Esophagus squamous epithelium (tissue), 5 donors: ENCODE measurements at regions not wholly inside any gene's neighbourhood (a gene's known extent, or its start where the extent isn't known, plus 50 kb on each side); places are given as distances from the start of the nearest gene placed in this dataset.
"Not testable (repeated sequence)": the region's sequence is repeated elsewhere in the genome, so short reads cannot be mapped to it uniquely, and the experiment has no call there.

ENCODE experiments used
- DNase-seq: peaks from one replicate; lab custom pipeline; 2025; lab: John Stamatoyannopoulos, UW
- H3K27ac ChIP-seq, 4 donors: fragments of 200-600 bp; sonication (generic); one replicate each; pipeline ENCODE4 v1.5.1; 2016 to 2019; ENCODE audit warnings: mild to moderate bottlenecking in 1 of 4
- H3K27me3 ChIP-seq, 4 donors: fragments of 200-600 bp; sonication (generic); 1 replicate in 3 of 4; 2 replicates in 1 of 4; pipeline versions ENCODE4 v1.5.1 to v1.6.0; 2017 to 2021; ENCODE audit warnings: antibody characterized with exemption in 1 of 4
- H3K36me3 ChIP-seq, 3 donors: fragments of 200-600 bp; sonication (generic); one replicate each; pipeline ENCODE4 v1.5.1; 2016 to 2019
- H3K4me1 ChIP-seq, 3 donors: fragments of 200-600 bp; sonication (generic); one replicate each; pipeline ENCODE4 v1.5.1; 2017 to 2019
- H3K4me3 ChIP-seq, 4 donors: fragments of 200-600 bp; sonication (generic); 1 replicate in 3 of 4; 2 replicates in 1 of 4; pipeline ENCODE4 v1.5.1; 2016 to 2019; ENCODE audit warnings: mild to moderate bottlenecking in 2 of 4, moderate library complexity in 1 of 4
- H3K9me3 ChIP-seq, 3 donors: fragments of 200-600 bp; sonication (generic); one replicate each; pipeline ENCODE4 v1.5.1; 2016 to 2019
- CTCF ChIP-seq, 6 experiments: fragments of 450-650 bp in 4 of 6; fragments of 200-600 bp in 2 of 6; sonication (generic) in 2 of 6; IDR thresholded peaks; one replicate each; pipeline ENCODE4 v1.5.1; 2016 to 2019; ENCODE audit warnings: antibody characterized with exemption in 6 of 6, mild to moderate bottlenecking in 4 of 6, moderate library complexity in 4 of 6
- POLR2A ChIP-seq, 4 donors: fragments of 450-650 bp; IDR thresholded peaks; one replicate each; pipeline ENCODE4 v1.6.1; 2017; ENCODE audit warnings: antibody characterized with exemption in 4 of 4, mild to moderate bottlenecking in 4 of 4, moderate library complexity in 3 of 4
- WGBS, 2 donors: methylation state at CpG; one replicate each; pipeline ENCODE4 v1.1.5; 2018; 5-methylcytosine and 5-hydroxymethylcytosine counted together
- intact Hi-C: fragments of 100-400 bp; cut with DNase I; formaldehyde crosslinking; loops from one replicate; pipeline ENCODE4 v1.15.0; 2022
- donor health status: DM: yes; HTN: yes; CAD: no.

GRCh38 chr12:74264692-74265091 lies 272.9 kb upstream of the ATXN7L3B start:
- no peak overlapping the region for H3K27ac ChIP-seq
- H3K27me3 ChIP-seq, result no peaks in the 10 kb centered on the region
- no peaks in the 10 kb centered on the region for H3K36me3 ChIP-seq
- 79 to 100% methylated on average over 2 to 7 of the region's 15 CpGs for WGBS, 2 donors
- no peak overlapping the region for H3K4me3 ChIP-seq
- H3K4me1 ChIP-seq, result no peaks in the 10 kb centered on the region
- intact Hi-C loops, result no loop called here
- no peak for TF ChIP-seq POLR2A (IDR thresholded peaks at IDR 0.05)
- TF ChIP-seq CTCF (IDR thresholded peaks at IDR 0.05), result no peak
- H3K9me3 ChIP-seq, result peaks cover 0 to 6% (median 0%) of the 10 kb centered on the region in 3 donors
- DNase-seq, result no peak

- 84% methylated on average over 7 to 8 of the region's 8 CpGs for WGBS, 2 donors
- DNase-seq, H3K4me3 ChIP-seq, H3K27ac ChIP-seq, H3K4me1 ChIP-seq, H3K9me3 ChIP-seq, intact Hi-C loops, H3K36me3 ChIP-seq, H3K27me3 ChIP-seq: not testable (repeated sequence)
Measured at GRCh38 chr12:74269355-74269754, 268.3 kb upstream of the ATXN7L3B start.

- H3K36me3 ChIP-seq, result no peaks in the 10 kb centered on the region
- H3K4me3 ChIP-seq, result no peak overlapping the region
- DNase-seq, result no peak
- H3K9me3 ChIP-seq, result peaks cover 0 to 32% (median 0%) of the 10 kb centered on the region in 3 donors
- intact Hi-C loops, result no loop called here
- H3K27me3 ChIP-seq, result no peaks in the 10 kb centered on the region
- 89% methylated on average over 5 of the region's 5 CpGs for WGBS, 2 donors
- TF ChIP-seq POLR2A (IDR thresholded peaks at IDR 0.05), result no peak
- no peak for TF ChIP-seq CTCF (IDR thresholded peaks at IDR 0.05)
- no peaks in the 10 kb centered on the region for H3K4me1 ChIP-seq
- H3K27ac ChIP-seq, result no peak overlapping the region
Measured at GRCh38 chr12:74280156-74280655, 257.4 kb upstream of the ATXN7L3B start.

- DNase-seq, intact Hi-C loops: not testable (repeated sequence)
Measured at GRCh38 chr12:74281401-74282180, 256.0 kb upstream of the ATXN7L3B start.

GRCh38 chr12:74283646-74284045 lies 254.0 kb upstream of the ATXN7L3B start:
- Histone ChIP-seq H3K27me3 (no peaks in the 10 kb centered on the region), H3K27ac (no peak overlapping the region), H3K4me3 (no peak overlapping the region), H3K36me3 (no peaks in the 10 kb centered on the region), H3K4me1 (no peaks in the 10 kb centered on the region), H3K9me3 (peaks cover 0 to 11% (median 0%) of the 10 kb centered on the region in 3 donors)
- WGBS, 2 donors, result 68 to 71% methylated on average over 4 of the region's 4 CpGs
- DNase-seq, result no peak
- intact Hi-C loops, result no loop called here
- no peak for TF ChIP-seq POLR2A (IDR thresholded peaks at IDR 0.05)
- TF ChIP-seq CTCF (IDR thresholded peaks at IDR 0.05), result no peak

More at GRCh38 chr12:74281401-74282180, 256.0 kb upstream of the ATXN7L3B start:
- H3K36me3 ChIP-seq, H3K27me3 ChIP-seq, H3K4me1 ChIP-seq, H3K4me3 ChIP-seq, H3K27ac ChIP-seq: not testable (repeated sequence)
- H3K9me3 ChIP-seq, result peaks cover 0 to 29% (median 0%) of the 10 kb centered on the region in 3 donors
- 79 to 87% methylated on average over 2 of the region's 2 CpGs for WGBS, 2 donors

- intact Hi-C loops, result no loop called here
- 67 to 73% methylated on average over 2 of the region's 2 CpGs for WGBS, 2 donors
- Histone ChIP-seq H3K4me3 (no peak overlapping the region), H3K9me3 (no peaks in the 10 kb centered on the region), H3K4me1 (no peaks in the 10 kb centered on the region), H3K27me3 (no peaks in the 10 kb centered on the region), H3K27ac (no peak overlapping the region), H3K36me3 (no peaks in the 10 kb centered on the region)
- TF ChIP-seq POLR2A (IDR thresholded peaks at IDR 0.05), result no peak
- TF ChIP-seq CTCF (IDR thresholded peaks at IDR 0.05), result no peak
- no peak for DNase-seq
Measured at GRCh38 chr12:74285773-74286172, 251.9 kb upstream of the ATXN7L3B start.
